HCT116 (cell line): ENCODE measurements at regions not wholly inside any gene's neighbourhood (a gene's known extent, or its start where the extent isn't known, plus 50 kb on each side); places are given as distances from the start of the nearest gene placed in this dataset.

ENCODE experiments used
- ATAC-seq: fragments of 200-7000 bp; cut with Tn5 transposase; 2 replicates; pipeline ENCODE4 v1.9.1; 2020; ENCODE audit warnings: mild to moderate bottlenecking, moderate library complexity
- BruUV-seq: library from RNA; stranded (reverse); fragments of 400-500 nt; replicated peaks from 2 replicates; lab custom pipeline; 2021; lab: Mats Ljungman, UMichigan
- CTCF ChIA-PET: fragments of 300-600 bp; sonication (Branson Sonifier 250); formaldehyde crosslinking; loops from one replicate; lab custom pipeline; 2021; ENCODE audit warnings: antibody characterized with exemption; lab: Charles Lee
- POLR2A ChIA-PET: fragments of 300-600, 350-600 bp; sonication (Branson Sonifier 250); formaldehyde crosslinking; loops from one replicate; lab custom pipeline; 2021; ENCODE audit warnings: antibody characterized with exemption; lab: Charles Lee
- RAD21 ChIA-PET, 2 experiments: fragments of 300-600 bp; sonication (Branson Sonifier 250); formaldehyde crosslinking; loops; one replicate each; lab custom pipeline; 2023; ENCODE audit warnings: low total read pairs in 2 of 2; ENCODE audit not compliant: uncharacterized antibody in 2 of 2, unreplicated experiment in 2 of 2, low non-redundant PET in 1 of 2; lab: Charles Lee
- DNase-seq: peaks from one replicate; pipeline ENCODE4 v3.0.0-alpha.2; 2010; ENCODE audit warnings: low read depth, low spot score
- H2AFZ ChIP-seq: fragments of 200-600 bp; shearing (Covaris generic), sonication (generic); 2 replicates; pipeline ENCODE4 v1.6.1; 2017; ENCODE audit warnings: low read depth, mixed run types, mixed read lengths, antibody characterized with exemption, low read length; ENCODE audit not compliant: poor library complexity, severe bottlenecking
- H3K27ac ChIP-seq: 2 replicates; pipeline ENCODE4 v1.5.1; 2012; ENCODE audit warnings: low read depth, low read length
- H3K27me3 ChIP-seq: fragments of 200-600 bp; sonication (generic); 2 replicates; pipeline ENCODE4 v1.6.1; 2016; ENCODE audit warnings: mixed run types, low read length, mixed read lengths; ENCODE audit not compliant: insufficient read depth
- H3K36me3 ChIP-seq, 2 experiments: fragments of 200-500 bp in 1 of 2; fragments of 200-600 bp in 1 of 2; sonication (Bioruptor generic) in 1 of 2; sonication (generic) in 1 of 2; 2 replicates each; pipeline versions ENCODE4 v1.5.1 to v1.6.1; 2014 to 2016; ENCODE audit warnings: low read length in 2 of 2, inconsistent platforms in 1 of 2, mixed read lengths in 1 of 2, mixed run types in 1 of 2; ENCODE audit not compliant: insufficient read depth in 2 of 2, control insufficient read depth in 1 of 2
- H3K4me1 ChIP-seq, 2 experiments: fragments of 200-600 bp in 1 of 2; sonication (generic) in 1 of 2; 2 replicates each; pipeline versions ENCODE4 v1.5.1 to v1.6.1; 2012 to 2017; ENCODE audit warnings: low read length in 2 of 2, inconsistent platforms in 1 of 2, mild to moderate bottlenecking in 1 of 2, mixed read lengths in 1 of 2, mixed run types in 1 of 2, moderate library complexity in 1 of 2; ENCODE audit not compliant: insufficient read depth in 2 of 2, control insufficient read depth in 1 of 2
- H3K4me2 ChIP-seq: fragments of 200-600 bp; sonication (generic); 2 replicates; pipeline ENCODE4 v1.6.1; 2017; ENCODE audit warnings: mixed run types, low read length, mixed read lengths
- H3K4me3 ChIP-seq, 2 experiments: fragments of 200-600 bp in 1 of 2; sonication (generic) in 1 of 2; replicated peaks in 1 of 2; 2 replicates each; pipeline ENCODE4 v1.5.1; 2011 to 2016; ENCODE audit warnings: low read length in 2 of 2, control low read depth in 1 of 2, low read depth in 1 of 2, mild to moderate bottlenecking in 1 of 2, mixed read lengths in 1 of 2, mixed run types in 1 of 2
- H3K79me2 ChIP-seq: fragments of 200-600 bp; sonication (generic); 2 replicates; pipeline ENCODE4 v1.6.1; 2017; ENCODE audit warnings: mild to moderate bottlenecking, mixed run types, low read length, moderate library complexity, mixed read lengths; ENCODE audit not compliant: insufficient read depth
- H3K9ac ChIP-seq: fragments of 200-600 bp; sonication (generic); 2 replicates; pipeline ENCODE4 v1.6.1; 2016; ENCODE audit warnings: low read length, mixed read lengths
- H3K9me2 ChIP-seq: fragments of 200-600 bp; sonication (generic), shearing (Covaris generic); 2 replicates; pipeline ENCODE4 v1.6.1; 2017; ENCODE audit warnings: mixed run types, mild to moderate bottlenecking, moderate library complexity; ENCODE audit not compliant: insufficient read depth
- H3K9me3 ChIP-seq, 2 experiments: fragments of 200-500 bp in 1 of 2; fragments of 200-600 bp in 1 of 2; sonication (Bioruptor generic) in 1 of 2; sonication (generic) in 1 of 2; 2 replicates each; pipeline ENCODE4 v1.6.1; 2014 to 2017; ENCODE audit warnings: low read length in 2 of 2, mixed read lengths in 2 of 2, inconsistent platforms in 1 of 2, low read depth in 1 of 2, mild to moderate bottlenecking in 1 of 2, mixed run types in 1 of 2, moderate library complexity in 1 of 2; ENCODE audit not compliant: control insufficient read depth in 1 of 2, insufficient read depth in 1 of 2
- H4K20me1 ChIP-seq: fragments of 200-600 bp; sonication (generic), shearing (Covaris generic); 2 replicates; pipeline ENCODE4 v1.6.1; 2017; ENCODE audit warnings: mixed run types, mild to moderate bottlenecking, moderate library complexity; ENCODE audit not compliant: insufficient read depth
- EGR1 ChIP-seq: IDR thresholded peaks from 2 replicates; pipeline ENCODE4 v1.6.1; 2012; ENCODE audit warnings: low read depth
- EZH2phosphoT487 ChIP-seq: fragments of 200-600 bp; IDR thresholded peaks from 2 replicates; pipeline ENCODE4 v1.6.1; 2018; ENCODE audit warnings: antibody characterized with exemption, borderline replicate concordance
- RAD21 ChIP-seq: IDR thresholded peaks from 2 replicates; pipeline ENCODE4 v1.6.1; 2012; ENCODE audit warnings: low read depth, mild to moderate bottlenecking
- SP1 ChIP-seq: IDR thresholded peaks from 2 replicates; pipeline ENCODE4 v1.6.1; 2012; ENCODE audit warnings: low read depth
- SRF ChIP-seq: IDR thresholded peaks from 2 replicates; pipeline ENCODE4 v1.6.1; 2012; ENCODE audit warnings: low read depth
- ZBTB33 ChIP-seq: IDR thresholded peaks from 2 replicates; pipeline ENCODE4 v1.6.1; 2011; ENCODE audit warnings: mild to moderate bottlenecking, low read length, moderate library complexity; ENCODE audit not compliant: insufficient replicate concordance; ENCODE audit errors: extremely low read depth
- intact Hi-C: fragments of 100-400 bp; cut with micrococcal nuclease; formaldehyde crosslinking; loops from 2 replicates; pipeline ENCODE4 v1.10.0; 2022

GRCh38 chr20:53707371-53708055 is 113.9 kb upstream of the ZNF217 start (continued):
- TF ChIP-seq ZBTB33 (no peak), RAD21 (no peak)

GRCh38 chr20:53706466-53707370 is 113.1 kb upstream of the ZNF217 start:
- POLR2A ChIA-PET, result no interaction called here
- CTCF ChIA-PET, result no interaction called here

More at GRCh38 chr20:53706466-53707370, 113.1 kb upstream of the ZNF217 start:
- RAD21 ChIA-PET, result no interaction called here
- no peaks in the 10 kb centered on the region for H3K36me3 ChIP-seq
- H4K20me1 ChIP-seq, result no peaks in the 10 kb centered on the region
- H3K9me3 ChIP-seq, result no peaks in the 10 kb centered on the region
- no peak overlapping the region for H3K4me2 ChIP-seq
- H3K27me3 ChIP-seq, result no peaks in the 10 kb centered on the region
- no peak for DNase-seq
- H3K4me3 ChIP-seq, result no peak overlapping the region
- no peak for ATAC-seq
- no peak overlapping the region for H2AFZ ChIP-seq
- no TSS peak for BruUV-seq
- H3K79me2 ChIP-seq, result no peaks in the 10 kb centered on the region
- H3K9me2 ChIP-seq, result no peaks in the 10 kb centered on the region
- H3K4me1 ChIP-seq, result peaks cover 0 to 14% of the 10 kb centered on the region in 2 experiments; a peak in 2 of 4 replicates
- TF ChIP-seq EGR1 (no peak), EZH2phosphoT487 (no peak), SRF (no peak), SP1 (no peak), RAD21 (no peak)
- no peak overlapping the region for H3K27ac ChIP-seq
- intact Hi-C loops, result no loop called here
- H3K9ac ChIP-seq, result no peak overlapping the region
